ENCODE measurements at regions not wholly inside any gene's neighbourhood (a gene's known extent, or its start where the extent isn't known, plus 50 kb on each side); places are given as distances from the start of the nearest gene placed in this dataset.
A peak's percentile ranks its signal among the peaks of the same experiment; 100 is the strongest.

DNA sequence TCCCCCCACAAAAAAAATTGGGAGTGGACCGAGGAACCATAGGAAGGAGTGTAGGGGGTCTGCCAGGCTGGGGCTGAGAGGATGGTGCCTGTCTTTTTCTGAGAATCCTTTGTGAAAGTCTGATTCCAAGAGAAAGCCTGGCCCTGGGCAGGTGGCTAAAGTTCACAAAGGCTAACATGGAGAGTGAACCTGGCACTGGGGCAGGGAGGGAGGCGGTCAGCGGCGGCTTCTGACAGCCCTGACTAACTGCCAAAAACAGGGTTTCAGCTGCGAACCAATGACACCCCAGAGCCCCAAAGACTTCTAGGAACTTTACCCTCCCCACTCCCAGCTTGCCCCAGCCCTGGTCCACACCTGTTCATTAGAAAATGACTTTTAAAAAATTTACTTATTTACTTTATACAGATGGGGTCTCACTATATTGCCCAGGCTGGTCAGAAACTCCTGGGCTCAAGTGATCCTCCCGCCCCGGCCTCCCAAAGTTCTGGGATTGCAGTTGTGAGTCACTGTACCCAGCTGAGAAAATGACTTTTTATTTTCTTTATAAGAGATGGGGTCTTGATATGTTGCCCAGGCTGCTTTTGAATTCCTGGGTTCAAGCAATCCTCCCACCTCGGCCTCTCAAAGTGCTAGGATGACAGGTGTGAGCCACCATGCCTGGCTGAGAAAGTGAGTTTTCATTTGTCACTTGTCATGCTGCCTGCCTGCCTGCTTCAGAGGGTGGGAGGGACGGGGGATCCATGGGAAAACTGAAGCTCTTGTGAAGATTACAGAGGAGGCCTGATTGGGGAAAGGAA lies 61.0 kb upstream of the DUSP5 start:
- DNase-seq, result no peak
- Histone ChIP-seq H3K4me3 (no peak overlapping the region), H3K9me3 (no peaks in the 10 kb centered on the region), H3K36me3 (no peaks in the 10 kb centered on the region), H3K27me3 (no peaks in the 10 kb centered on the region)

DNA sequence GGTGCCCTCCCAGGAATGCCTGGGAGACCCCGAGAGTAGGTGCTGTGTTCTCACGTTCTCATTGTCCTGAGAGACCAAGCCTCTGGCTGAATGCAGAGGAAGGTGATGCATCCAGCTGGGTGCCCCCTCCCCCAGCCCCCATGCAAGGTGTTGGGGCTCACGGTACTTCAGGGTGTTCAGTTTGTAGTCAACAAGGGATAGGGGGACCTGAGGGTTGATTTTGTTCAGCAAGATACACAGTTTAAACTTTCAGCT lies 60.4 kb upstream of the DUSP5 start:
- no peak for DNase-seq
- Histone ChIP-seq H3K9me3 (no peaks in the 10 kb centered on the region), H3K4me3 (no peak overlapping the region), H3K36me3 (no peaks in the 10 kb centered on the region), H3K27me3 (no peaks in the 10 kb centered on the region)

DNA sequence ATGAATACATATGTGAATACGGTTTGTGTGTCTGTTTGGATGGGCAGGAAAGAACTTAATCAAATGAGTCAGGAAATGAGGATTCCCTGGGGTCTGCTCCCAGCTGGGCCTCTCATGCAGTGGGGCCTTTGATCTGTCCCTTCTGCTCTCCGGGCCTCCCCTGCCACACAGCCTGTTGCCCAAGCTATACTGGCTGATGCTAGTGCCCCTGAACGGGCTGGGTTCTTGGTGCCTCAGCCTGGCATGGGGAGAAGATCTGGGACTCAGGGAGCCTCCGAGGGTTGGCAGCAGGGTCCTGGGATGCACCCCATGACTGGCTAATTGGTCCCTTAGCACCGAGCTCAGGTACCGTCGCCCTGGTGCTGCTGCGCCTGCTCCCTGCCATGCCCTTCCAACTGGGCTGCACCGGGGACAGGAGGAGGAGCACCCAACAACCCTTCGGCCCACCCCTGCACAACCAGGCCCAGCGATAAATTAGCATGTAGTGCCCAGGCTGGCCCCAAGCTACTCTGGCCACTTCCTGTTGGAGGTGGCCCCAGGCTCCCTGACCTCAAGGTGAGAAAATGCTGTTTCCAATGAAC lies 59.9 kb upstream of the DUSP5 start:
- no peaks in the 10 kb centered on the region for H3K27me3 ChIP-seq
- H3K36me3 ChIP-seq, result no peaks in the 10 kb centered on the region
- DNase-seq, result no peak
- no peak overlapping the region for H3K4me3 ChIP-seq
- no peaks in the 10 kb centered on the region for H3K9me3 ChIP-seq

DNA sequence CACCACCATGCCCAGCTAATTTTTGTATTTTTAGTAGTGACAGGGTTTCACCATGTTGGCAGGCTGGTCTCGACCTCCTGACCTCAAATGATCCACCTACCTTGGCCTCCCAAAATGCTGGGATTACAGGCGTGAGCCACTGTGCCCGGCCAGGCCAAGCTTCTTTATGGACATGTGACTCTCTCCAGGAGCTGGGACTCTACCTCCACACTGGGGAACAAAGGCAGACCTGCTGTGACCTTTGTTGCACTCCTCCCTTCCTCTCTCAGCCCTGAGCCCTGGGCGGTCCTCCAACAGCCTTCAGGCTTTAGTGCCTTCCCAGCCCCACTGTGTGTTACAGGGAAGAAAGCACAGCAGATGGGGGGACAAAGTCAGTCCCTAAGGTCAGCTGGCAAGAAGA lies 55.0 kb upstream of the DUSP5 start:
- no peak overlapping the region for H3K4me3 ChIP-seq
- H3K27me3 ChIP-seq, result no peaks in the 10 kb centered on the region
- no peaks in the 10 kb centered on the region for H3K36me3 ChIP-seq
- no peak for DNase-seq
- no peaks in the 10 kb centered on the region for H3K9me3 ChIP-seq

DNA sequence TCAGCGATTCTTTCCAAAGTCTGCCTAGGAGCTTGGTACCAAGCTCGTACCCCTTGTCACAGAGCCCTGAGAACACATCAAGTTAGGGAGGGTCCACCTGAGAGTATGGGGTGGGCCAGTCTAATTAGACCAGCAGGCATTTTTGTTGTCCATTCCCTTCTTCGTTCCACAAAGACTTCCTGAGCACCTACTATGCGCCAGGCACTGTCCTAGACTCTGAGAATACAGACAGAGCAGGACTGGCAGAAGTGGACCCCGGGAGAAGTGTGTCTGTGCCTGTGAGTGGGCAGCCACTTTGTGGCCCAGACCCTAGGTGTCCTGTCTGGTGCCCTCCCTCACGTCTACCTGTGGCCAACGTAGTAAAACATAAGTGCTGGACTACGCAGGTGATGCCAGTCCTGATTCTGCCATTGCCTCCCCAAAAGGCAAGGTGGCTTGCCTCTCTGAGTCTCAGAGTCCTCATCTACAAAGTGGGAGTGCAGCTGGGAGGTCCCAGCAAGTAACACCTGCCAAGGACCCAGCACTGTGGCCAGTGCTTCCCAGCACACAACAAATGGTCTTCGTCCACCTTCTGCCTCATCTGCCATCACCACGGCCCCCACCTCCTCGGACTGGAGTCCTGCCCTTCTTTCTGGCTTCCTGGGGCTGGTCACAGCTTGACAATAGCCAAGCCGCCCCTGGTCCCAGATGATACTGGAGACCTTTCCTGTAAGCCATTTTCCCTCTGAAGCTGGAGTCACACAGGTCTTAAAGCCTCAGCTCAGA lies 54.3 kb upstream of the DUSP5 start:
- Histone ChIP-seq H3K4me3 (no peak overlapping the region), H3K9me3 (no peaks in the 10 kb centered on the region), H3K27me3 (no peaks in the 10 kb centered on the region), H3K36me3 (no peaks in the 10 kb centered on the region)
- DNase-seq, result no peak

DNA sequence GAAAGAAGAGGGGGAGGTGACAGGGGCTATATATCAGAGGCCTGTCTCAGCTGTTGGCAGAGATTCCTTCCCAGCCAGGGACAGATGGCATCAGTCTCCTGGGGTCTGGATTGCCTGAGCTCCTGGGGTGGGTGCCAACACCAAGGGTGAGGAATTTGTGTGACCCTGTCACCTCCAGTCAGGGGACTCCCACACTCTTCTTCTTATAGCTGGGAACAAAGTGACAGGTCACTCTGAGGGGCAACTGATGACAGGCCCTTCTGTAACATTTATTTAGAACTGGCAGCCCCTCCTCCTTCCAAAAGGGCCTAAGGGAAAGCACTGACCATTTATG lies 53.7 kb upstream of the DUSP5 start:
- Histone ChIP-seq H3K9me3 (no peaks in the 10 kb centered on the region), H3K27me3 (no peaks in the 10 kb centered on the region)
- DNase-seq, result no peak

DNA sequence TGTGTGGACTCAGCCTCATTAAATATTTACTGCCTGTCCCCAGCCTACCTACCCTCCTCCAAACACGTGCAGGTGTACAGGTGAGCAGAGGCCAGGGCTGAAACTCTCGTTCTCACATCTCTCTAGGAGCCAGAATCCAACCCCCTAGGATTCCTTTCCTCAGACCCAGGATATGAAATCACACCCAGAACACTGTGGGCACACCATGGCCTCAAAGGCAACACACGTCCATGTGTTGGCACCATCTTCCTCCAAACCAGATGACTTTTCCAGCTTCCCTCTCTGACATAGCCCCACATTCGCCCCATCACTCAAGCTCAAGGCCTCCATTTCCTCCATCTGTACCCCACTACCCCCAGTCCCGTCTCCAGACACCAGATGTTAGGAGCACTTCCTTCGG lies 51.8 kb upstream of the DUSP5 start:
- DNase-seq, result no peak
- no peaks in the 10 kb centered on the region for H3K27me3 ChIP-seq
- H3K9me3 ChIP-seq, result no peaks in the 10 kb centered on the region
- H3K36me3 ChIP-seq, result no peaks in the 10 kb centered on the region
- no peak overlapping the region for H3K4me3 ChIP-seq

More for the DNA sequence above, 53.7 kb upstream of the DUSP5 start:
- Histone ChIP-seq H3K4me3 (no peak overlapping the region), H3K36me3 (no peaks in the 10 kb centered on the region)

DNA sequence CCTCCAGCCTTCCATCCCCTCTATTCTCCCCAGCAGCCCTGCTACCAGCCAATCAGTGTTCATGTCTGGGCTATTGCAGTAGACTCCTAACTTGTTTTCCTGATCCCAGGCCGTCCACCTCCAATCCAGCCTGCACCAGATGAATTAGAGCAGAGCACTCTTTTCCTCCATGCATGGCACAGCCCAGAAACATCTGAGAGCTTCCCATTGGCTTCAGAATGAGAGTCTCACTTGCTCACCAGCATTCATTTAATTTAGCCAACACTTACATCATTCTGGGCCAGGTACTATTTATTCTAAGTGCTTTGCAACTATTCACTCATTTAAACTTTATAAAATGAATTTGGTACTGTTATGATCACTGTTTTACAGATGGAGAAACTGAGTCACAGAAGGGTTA lies 51.4 kb upstream of the DUSP5 start:
- Histone ChIP-seq H3K27me3 (no peaks in the 10 kb centered on the region), H3K4me3 (no peak overlapping the region), H3K9me3 (no peaks in the 10 kb centered on the region), H3K36me3 (no peaks in the 10 kb centered on the region)
- no peak for DNase-seq

DNA sequence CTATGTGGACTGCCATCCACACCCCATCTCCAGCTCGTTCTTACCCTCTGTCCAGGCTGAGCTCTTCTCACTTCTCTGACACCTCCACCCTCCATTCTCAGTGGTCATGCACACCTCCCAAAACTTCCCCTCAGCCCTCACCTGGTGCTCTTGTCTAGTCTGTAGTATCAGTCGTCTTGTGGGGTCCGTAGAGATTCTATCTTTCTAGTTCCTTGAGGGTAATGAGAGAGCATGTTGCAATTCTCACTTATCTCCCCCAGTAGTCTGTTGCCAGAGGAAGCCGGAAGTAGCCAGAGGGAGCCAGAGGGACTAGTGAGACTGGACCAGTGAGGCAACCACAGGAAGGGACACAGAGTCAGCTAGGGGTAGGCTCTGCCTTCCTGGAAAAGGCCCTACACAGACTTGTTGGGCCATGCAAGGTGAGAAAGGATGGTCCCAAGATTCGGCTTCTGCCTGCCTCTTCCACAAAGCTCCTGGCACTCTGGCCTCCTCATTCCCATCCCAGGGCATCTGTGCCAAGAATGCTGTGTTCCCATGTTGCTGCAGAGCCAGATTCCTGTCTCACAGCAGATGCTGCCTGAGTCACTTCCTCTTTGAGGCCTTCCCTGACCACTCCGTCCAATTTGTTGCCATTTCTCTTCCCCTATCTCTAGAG lies 50.6 kb upstream of the DUSP5 start:
- H3K9me3 ChIP-seq, result no peaks in the 10 kb centered on the region
- no peaks in the 10 kb centered on the region for H3K36me3 ChIP-seq
- no peak overlapping the region for H3K4me3 ChIP-seq
- DNase-seq, result peak; percentile 93
- no peaks in the 10 kb centered on the region for H3K27me3 ChIP-seq

DNA sequence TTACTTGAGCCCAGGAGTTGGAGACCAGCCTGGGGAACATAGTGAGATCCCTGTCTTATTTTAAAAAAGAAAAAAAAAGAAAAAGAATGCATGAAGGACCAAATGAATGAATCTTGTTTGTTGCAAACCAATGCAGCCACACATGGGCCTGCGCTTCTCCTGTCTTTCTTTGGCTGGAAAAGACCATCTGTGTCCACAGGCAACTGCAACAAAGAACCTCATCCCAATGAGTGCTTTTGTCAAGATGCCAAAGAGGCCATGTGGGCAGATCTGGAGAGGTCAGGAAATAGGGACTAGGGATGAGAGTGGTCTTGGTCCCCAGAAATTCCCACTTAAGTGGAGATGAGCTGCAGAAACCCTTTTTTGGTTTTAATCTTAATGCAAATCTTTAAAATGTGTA lies 49.8 kb upstream of the DUSP5 start:
- no peak for DNase-seq
- H3K9me3 ChIP-seq, result no peaks in the 10 kb centered on the region
- H3K36me3 ChIP-seq, result no peaks in the 10 kb centered on the region
- no peaks in the 10 kb centered on the region for H3K27me3 ChIP-seq
- H3K4me3 ChIP-seq, result no peak overlapping the region

Data from MG63 (cell line).